H1 (cell line): ENCODE measurements at regions not wholly inside any gene's neighbourhood (a gene's known extent, or its start where the extent isn't known, plus 50 kb on each side); places are given as distances from the start of the nearest gene placed in this dataset.
A peak's percentile ranks its signal among the peaks of the same experiment; 100 is the strongest.

ENCODE experiments used
- CTCF ChIA-PET: fragments of 300-600 bp; sonication (Branson Sonifier 250); formaldehyde crosslinking; loops from one replicate; lab custom pipeline; 2021; ENCODE audit not compliant: partially characterized antibody; lab: Charles Lee
- POLR2A ChIA-PET: fragments of 300-600 bp; sonication (Branson Sonifier 250); formaldehyde crosslinking; loops from one replicate; lab custom pipeline; 2021; ENCODE audit warnings: inconsistent platforms; ENCODE audit not compliant: partially characterized antibody; lab: Charles Lee
- DNase-seq, 2 experiments: peaks; one replicate each; pipeline versions ENCODE4 v3.0.0 to v3.0.0-alpha.2; 2010 to 2022; ENCODE audit warnings: low spot score in 2 of 2, low read depth in 1 of 2, mixed read lengths in 1 of 2
- FAIRE-seq: peaks from 2 replicates; lab custom pipeline; 2011; peaks lifted over from hg19 to GRCh38; lab: Jason Lieb, UNC
- H2AFZ ChIP-seq: 2 replicates; pipeline ENCODE4 v1.8.1; 2012; ENCODE audit warnings: low read length, inconsistent platforms
- H2AK5ac ChIP-seq: 2 replicates; pipeline ENCODE4 v1.6.1; 2013; ENCODE audit warnings: low read depth, low read length
- H2BK120ac ChIP-seq: replicated peaks from 2 replicates; pipeline ENCODE3; 2013; ENCODE audit warnings: low read depth, low read length, inconsistent platforms
- H2BK12ac ChIP-seq: 2 replicates; pipeline ENCODE4 v1.6.1; 2013; ENCODE audit warnings: low read depth, low read length
- H2BK15ac ChIP-seq: 2 replicates; pipeline ENCODE4 v1.6.1; 2013; ENCODE audit warnings: low read length
- H2BK20ac ChIP-seq: 2 replicates; pipeline ENCODE4 v1.6.1; 2013; ENCODE audit warnings: low read length
- H2BK5ac ChIP-seq: 2 replicates; pipeline ENCODE4 v1.6.1; 2013; ENCODE audit warnings: low read depth, low read length
- H3K14ac ChIP-seq: 2 replicates; pipeline ENCODE4 v1.6.1; 2013; ENCODE audit warnings: inconsistent platforms; ENCODE audit not compliant: insufficient read length
- H3K18ac ChIP-seq: 2 replicates; pipeline ENCODE4 v1.6.1; 2013; ENCODE audit warnings: low read length; ENCODE audit errors: extremely low read depth
- H3K23ac ChIP-seq: 2 replicates; pipeline ENCODE4 v1.6.1; 2013; ENCODE audit warnings: inconsistent platforms; ENCODE audit not compliant: insufficient read length
- H3K23me2 ChIP-seq: 2 replicates; pipeline ENCODE4 v1.6.1; 2013; ENCODE audit warnings: low read depth, low read length
- H3K27ac ChIP-seq: 2 replicates; pipeline ENCODE4 v1.6.1; 2011; ENCODE audit warnings: low read depth, low read length, inconsistent platforms
- H3K27me3 ChIP-seq, 4 experiments: replicated peaks in 1 of 4; 1 replicate in 1 of 4; 2 replicates in 3 of 4; pipeline versions ENCODE4 v1.6.1 to v1.8.1; 2011 to 2013; ENCODE audit warnings: low read length in 3 of 4, mild to moderate bottlenecking in 3 of 4, inconsistent platforms in 2 of 4, mixed read lengths in 2 of 4, moderate library complexity in 1 of 4; ENCODE audit not compliant: control insufficient read depth in 3 of 4, insufficient read depth in 3 of 4; ENCODE audit errors: extremely low read depth in 1 of 4
- H3K36me3 ChIP-seq, 4 experiments: 2 replicates each; pipeline versions ENCODE4 v1.6.1 to v1.8.1; 2011 to 2013; ENCODE audit warnings: mild to moderate bottlenecking in 4 of 4, low read length in 3 of 4, moderate library complexity in 2 of 4, control low read depth in 1 of 4, inconsistent platforms in 1 of 4; ENCODE audit not compliant: insufficient read depth in 4 of 4, control insufficient read depth in 2 of 4
- H3K4ac ChIP-seq: replicated peaks from 2 replicates; pipeline ENCODE3; 2013; ENCODE audit warnings: low read length, low read depth, mixed read lengths, inconsistent platforms; ENCODE audit not compliant: insufficient read length
- H3K4me1 ChIP-seq, 4 experiments: replicated peaks in 1 of 4; 1 replicate in 1 of 4; 2 replicates in 3 of 4; pipeline versions ENCODE4 v1.6.1 to v1.8.1; 2011 to 2013; ENCODE audit warnings: low read length in 3 of 4, inconsistent platforms in 2 of 4, mixed read lengths in 1 of 4; ENCODE audit not compliant: insufficient read depth in 4 of 4, control insufficient read depth in 3 of 4
- H3K4me2 ChIP-seq, 2 experiments: 2 replicates each; pipeline versions ENCODE4 v1.6.1 to v1.8.1; 2011 to 2013; ENCODE audit warnings: low read depth in 2 of 2, low read length in 2 of 2, control low read depth in 1 of 2, inconsistent platforms in 1 of 2, mild to moderate bottlenecking in 1 of 2; ENCODE audit not compliant: insufficient read depth in 1 of 2
- H3K4me3 ChIP-seq, 4 experiments: fragments of 200-600, 300-600 bp in 1 of 4; sonication (generic), shearing (Covaris generic), sonication (Bioruptor Twin) in 1 of 4; 2 replicates each; pipeline versions ENCODE4 v1.5.1 to v1.8.1; 2011 to 2016; ENCODE audit warnings: low read length in 4 of 4, low read depth in 3 of 4, control low read depth in 2 of 4, inconsistent platforms in 2 of 4, mild to moderate bottlenecking in 2 of 4, mixed read lengths in 1 of 4, moderate library complexity in 1 of 4; ENCODE audit not compliant: insufficient read depth in 2 of 4; ENCODE audit errors: extremely low read depth in 1 of 4
- H3K56ac ChIP-seq: replicated peaks from 2 replicates; pipeline ENCODE3; 2013; ENCODE audit warnings: low read depth, mild to moderate bottlenecking, mixed read lengths, low read length, inconsistent platforms; ENCODE audit not compliant: insufficient read length
- H3K79me1 ChIP-seq: 2 replicates; pipeline ENCODE4 v1.6.1; 2013; ENCODE audit warnings: low read depth, low read length, control low read depth
- H3K79me2 ChIP-seq, 2 experiments: 2 replicates each; pipeline versions ENCODE4 v1.6.1 to v1.8.1; 2012 to 2013; ENCODE audit warnings: low read length in 2 of 2, mild to moderate bottlenecking in 2 of 2, inconsistent platforms in 1 of 2; ENCODE audit not compliant: insufficient read depth in 2 of 2, control insufficient read depth in 1 of 2
- H3K9ac ChIP-seq, 4 experiments: replicated peaks in 1 of 4; 1 replicate in 1 of 4; 2 replicates in 3 of 4; pipeline versions ENCODE4 v1.6.1 to v1.8.1; 2011 to 2013; ENCODE audit warnings: low read depth in 3 of 4, low read length in 3 of 4, control low read depth in 2 of 4, mild to moderate bottlenecking in 2 of 4, moderate library complexity in 2 of 4, inconsistent platforms in 1 of 4; ENCODE audit errors: extremely low read depth in 1 of 4
- H3K9me3 ChIP-seq, 2 experiments: 2 replicates each; pipeline versions ENCODE4 v1.6.1 to v1.8.1; 2012 to 2013; ENCODE audit warnings: mild to moderate bottlenecking in 2 of 2, moderate library complexity in 2 of 2, control low read depth in 1 of 2, inconsistent platforms in 1 of 2, low read depth in 1 of 2, low read length in 1 of 2, mixed read lengths in 1 of 2; ENCODE audit not compliant: insufficient read depth in 2 of 2
- H4K20me1 ChIP-seq, 2 experiments: replicated peaks in 1 of 2; 2 replicates each; pipeline versions ENCODE3 to v1.8.1; 2011 to 2013; ENCODE audit warnings: inconsistent platforms in 2 of 2, low read length in 2 of 2, mild to moderate bottlenecking in 1 of 2; ENCODE audit not compliant: insufficient read depth in 2 of 2, control insufficient read depth in 1 of 2
- H4K5ac ChIP-seq: 2 replicates; pipeline ENCODE4 v1.6.1; 2013; ENCODE audit warnings: low read length, low read depth, mixed read lengths, inconsistent platforms; ENCODE audit not compliant: insufficient read length
- H4K8ac ChIP-seq: 2 replicates; pipeline ENCODE4 v1.8.0; 2013; ENCODE audit warnings: mild to moderate bottlenecking, moderate library complexity, low read length, inconsistent platforms; ENCODE audit not compliant: insufficient read depth; ENCODE audit errors: extremely low read depth
- H4K91ac ChIP-seq: replicated peaks from 2 replicates; pipeline ENCODE3; 2013; ENCODE audit warnings: low read length, mixed read lengths, inconsistent platforms; ENCODE audit not compliant: insufficient read length
- JUN ChIP-seq: IDR thresholded peaks from 2 replicates; pipeline ENCODE4 v1.6.1; 2011; ENCODE audit warnings: low read depth, mild to moderate bottlenecking, improper control_type of control experiment, low read length
- RNF2 ChIP-seq: fragments of 200-900, 300-1000 bp; sonication (generic); IDR thresholded peaks from 2 replicates; pipeline ENCODE4 v1.7.1; 2016; ENCODE audit warnings: borderline replicate concordance, low read depth, mild to moderate bottlenecking, antibody characterized with exemption, low read length; ENCODE audit not compliant: poor library complexity, severe bottlenecking; ENCODE audit errors: missing control alignments
- SP4 ChIP-seq: IDR thresholded peaks from 2 replicates; pipeline ENCODE4 v1.6.1; 2012; ENCODE audit warnings: low read length, inconsistent platforms
- SRF ChIP-seq: IDR thresholded peaks from 2 replicates; pipeline ENCODE4 v1.6.1; 2011; ENCODE audit warnings: mild to moderate bottlenecking, low read depth, low read length, moderate library complexity
- WGBS, 2 experiments: shearing (Covaris generic) in 1 of 2; methylation state at CpG; one replicate each; pipeline versions ENCODE4 v1.1.6 to v1.1.7; 2013 to 2015; ENCODE audit warnings: low lambda C conversion rate in 2 of 2, mixed read lengths in 2 of 2, inconsistent platforms in 1 of 2, low coverage in 1 of 2, missing lambda C conversion rate in 1 of 2; ENCODE audit not compliant: insufficient replicate concordance in 2 of 2, insufficient coverage in 1 of 2, insufficient read length in 1 of 2; ENCODE audit errors: extremely low coverage in 1 of 2, missing lambda C conversion rate in 1 of 2; 5-methylcytosine and 5-hydroxymethylcytosine counted together

DNA sequence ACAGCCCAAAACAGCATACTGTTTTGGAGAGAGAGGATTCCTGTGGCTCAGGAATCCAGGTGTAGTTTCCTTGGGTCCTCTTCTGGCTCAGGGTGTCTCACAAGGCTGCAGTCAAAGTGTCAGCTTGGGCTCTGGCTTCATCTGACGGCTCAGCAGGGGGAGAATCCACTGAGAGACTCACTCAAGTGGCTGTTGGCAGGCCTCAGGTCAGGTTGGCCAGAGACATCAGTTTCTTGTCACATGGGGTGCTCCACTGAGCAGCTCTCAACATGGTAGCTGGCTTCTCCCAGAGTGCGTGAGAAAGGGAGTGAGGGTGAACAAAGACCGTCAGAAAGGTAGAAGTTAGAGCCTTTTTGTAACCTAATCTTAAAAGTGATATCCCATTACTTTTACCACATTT, 168.4 kb downstream of the SOCS6 start:
- ChIA-PET CTCF (interaction anchor here (0.6 to 4.0 kb wide), 6 partner anchors 9 to 301 kb away, joined by 3 to 13 read pairs (median 4); no protein-coding TSS in a partner anchor), POLR2A (no interaction called here)
- Histone ChIP-seq H2BK15ac (no peak overlapping the region), H2BK12ac (no peak overlapping the region), H4K20me1 (no peaks in the 10 kb centered on the region), H3K27ac (no peak overlapping the region), H3K4me3 (no peak overlapping the region), H2BK120ac (no peak overlapping the region), H2BK20ac (no peak overlapping the region), H3K36me3 (no peaks in the 10 kb centered on the region), H3K4ac (no peak overlapping the region), H3K9me3 (no peaks in the 10 kb centered on the region), H3K18ac (no peak overlapping the region), H3K9ac (no peak overlapping the region), H4K5ac (no peak overlapping the region), H3K23me2 (no peaks in the 10 kb centered on the region), H3K23ac (no peak overlapping the region), H3K4me1 (peaks cover 0 to 7% (median 0%) of the 10 kb centered on the region in 4 experiments; a peak in 2 of 7 replicates), H3K79me2 (no peaks in the 10 kb centered on the region), H3K79me1 (no peaks in the 10 kb centered on the region), H3K27me3 (no peaks in the 10 kb centered on the region), H3K56ac (no peak overlapping the region), H2AFZ (0 out of 2 replicates have a peak overlapping the region, but pooled peaks have one; percentile 46), H4K8ac (no peak overlapping the region), H3K14ac (no peak overlapping the region), H3K4me2 (no peak overlapping the region), H2AK5ac (no peak overlapping the region), H2BK5ac (no peak overlapping the region), H4K91ac (no peak overlapping the region)
- WGBS, 2 experiments: 59% methylated on average over 3 of the region's 3 CpGs; no CpG with 5 or more reads in 1 of the 2 experiments
- TF ChIP-seq SRF (no peak), RNF2 (no peak), SP4 (no peak), JUN (no peak)
- no peak for FAIRE-seq
- no peak for DNase-seq
